K562 (cell line): ENCODE measurements at regions not wholly inside any gene's neighbourhood (a gene's known extent, or its start where the extent isn't known, plus 50 kb on each side); places are given as distances from the start of the nearest gene placed in this dataset.

ENCODE experiments used
- ARHGAP35 ChIP-seq: fragments of 450-650 bp; IDR thresholded peaks from 2 replicates; pipeline ENCODE4 v1.6.1; 2018; ENCODE audit not compliant: partially characterized antibody
- TF ChIP-seq, protein P1 (sequence below): fragments of 450-650 bp; IDR thresholded peaks from 2 replicates; pipeline ENCODE4 v1.6.1; 2016; ENCODE audit warnings: mild to moderate bottlenecking, moderate library complexity
- TF ChIP-seq, protein P2 (sequence below): fragments of 200-800 bp; sonication (Bioruptor generic); IDR thresholded peaks from 2 replicates; pipeline ENCODE4 v1.6.1; 2017; ENCODE audit warnings: missing genetic modification characterization, missing compliant biosample characterization

DNA sequence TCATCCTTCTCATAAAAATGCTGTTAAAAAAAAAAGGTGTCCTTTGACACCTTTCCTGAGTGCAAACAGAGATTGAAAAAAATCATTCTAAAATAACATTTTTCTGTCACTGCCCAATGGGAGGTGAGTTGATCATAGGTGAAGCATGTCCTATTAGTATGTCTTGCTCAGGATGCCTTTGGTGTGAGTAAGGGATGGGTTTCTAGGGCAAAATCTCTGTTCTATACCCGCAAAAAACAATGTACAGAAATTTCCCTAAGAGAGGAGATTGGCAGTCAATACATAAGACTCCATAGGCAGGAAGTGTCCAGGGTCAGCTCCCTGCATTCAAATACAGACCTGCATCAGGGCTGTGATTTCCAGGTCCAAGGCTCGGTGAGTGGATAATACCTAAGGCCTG is 195.2 kb downstream of the DAD1 start (continued):
- TF ChIP-seq, protein P1, sequence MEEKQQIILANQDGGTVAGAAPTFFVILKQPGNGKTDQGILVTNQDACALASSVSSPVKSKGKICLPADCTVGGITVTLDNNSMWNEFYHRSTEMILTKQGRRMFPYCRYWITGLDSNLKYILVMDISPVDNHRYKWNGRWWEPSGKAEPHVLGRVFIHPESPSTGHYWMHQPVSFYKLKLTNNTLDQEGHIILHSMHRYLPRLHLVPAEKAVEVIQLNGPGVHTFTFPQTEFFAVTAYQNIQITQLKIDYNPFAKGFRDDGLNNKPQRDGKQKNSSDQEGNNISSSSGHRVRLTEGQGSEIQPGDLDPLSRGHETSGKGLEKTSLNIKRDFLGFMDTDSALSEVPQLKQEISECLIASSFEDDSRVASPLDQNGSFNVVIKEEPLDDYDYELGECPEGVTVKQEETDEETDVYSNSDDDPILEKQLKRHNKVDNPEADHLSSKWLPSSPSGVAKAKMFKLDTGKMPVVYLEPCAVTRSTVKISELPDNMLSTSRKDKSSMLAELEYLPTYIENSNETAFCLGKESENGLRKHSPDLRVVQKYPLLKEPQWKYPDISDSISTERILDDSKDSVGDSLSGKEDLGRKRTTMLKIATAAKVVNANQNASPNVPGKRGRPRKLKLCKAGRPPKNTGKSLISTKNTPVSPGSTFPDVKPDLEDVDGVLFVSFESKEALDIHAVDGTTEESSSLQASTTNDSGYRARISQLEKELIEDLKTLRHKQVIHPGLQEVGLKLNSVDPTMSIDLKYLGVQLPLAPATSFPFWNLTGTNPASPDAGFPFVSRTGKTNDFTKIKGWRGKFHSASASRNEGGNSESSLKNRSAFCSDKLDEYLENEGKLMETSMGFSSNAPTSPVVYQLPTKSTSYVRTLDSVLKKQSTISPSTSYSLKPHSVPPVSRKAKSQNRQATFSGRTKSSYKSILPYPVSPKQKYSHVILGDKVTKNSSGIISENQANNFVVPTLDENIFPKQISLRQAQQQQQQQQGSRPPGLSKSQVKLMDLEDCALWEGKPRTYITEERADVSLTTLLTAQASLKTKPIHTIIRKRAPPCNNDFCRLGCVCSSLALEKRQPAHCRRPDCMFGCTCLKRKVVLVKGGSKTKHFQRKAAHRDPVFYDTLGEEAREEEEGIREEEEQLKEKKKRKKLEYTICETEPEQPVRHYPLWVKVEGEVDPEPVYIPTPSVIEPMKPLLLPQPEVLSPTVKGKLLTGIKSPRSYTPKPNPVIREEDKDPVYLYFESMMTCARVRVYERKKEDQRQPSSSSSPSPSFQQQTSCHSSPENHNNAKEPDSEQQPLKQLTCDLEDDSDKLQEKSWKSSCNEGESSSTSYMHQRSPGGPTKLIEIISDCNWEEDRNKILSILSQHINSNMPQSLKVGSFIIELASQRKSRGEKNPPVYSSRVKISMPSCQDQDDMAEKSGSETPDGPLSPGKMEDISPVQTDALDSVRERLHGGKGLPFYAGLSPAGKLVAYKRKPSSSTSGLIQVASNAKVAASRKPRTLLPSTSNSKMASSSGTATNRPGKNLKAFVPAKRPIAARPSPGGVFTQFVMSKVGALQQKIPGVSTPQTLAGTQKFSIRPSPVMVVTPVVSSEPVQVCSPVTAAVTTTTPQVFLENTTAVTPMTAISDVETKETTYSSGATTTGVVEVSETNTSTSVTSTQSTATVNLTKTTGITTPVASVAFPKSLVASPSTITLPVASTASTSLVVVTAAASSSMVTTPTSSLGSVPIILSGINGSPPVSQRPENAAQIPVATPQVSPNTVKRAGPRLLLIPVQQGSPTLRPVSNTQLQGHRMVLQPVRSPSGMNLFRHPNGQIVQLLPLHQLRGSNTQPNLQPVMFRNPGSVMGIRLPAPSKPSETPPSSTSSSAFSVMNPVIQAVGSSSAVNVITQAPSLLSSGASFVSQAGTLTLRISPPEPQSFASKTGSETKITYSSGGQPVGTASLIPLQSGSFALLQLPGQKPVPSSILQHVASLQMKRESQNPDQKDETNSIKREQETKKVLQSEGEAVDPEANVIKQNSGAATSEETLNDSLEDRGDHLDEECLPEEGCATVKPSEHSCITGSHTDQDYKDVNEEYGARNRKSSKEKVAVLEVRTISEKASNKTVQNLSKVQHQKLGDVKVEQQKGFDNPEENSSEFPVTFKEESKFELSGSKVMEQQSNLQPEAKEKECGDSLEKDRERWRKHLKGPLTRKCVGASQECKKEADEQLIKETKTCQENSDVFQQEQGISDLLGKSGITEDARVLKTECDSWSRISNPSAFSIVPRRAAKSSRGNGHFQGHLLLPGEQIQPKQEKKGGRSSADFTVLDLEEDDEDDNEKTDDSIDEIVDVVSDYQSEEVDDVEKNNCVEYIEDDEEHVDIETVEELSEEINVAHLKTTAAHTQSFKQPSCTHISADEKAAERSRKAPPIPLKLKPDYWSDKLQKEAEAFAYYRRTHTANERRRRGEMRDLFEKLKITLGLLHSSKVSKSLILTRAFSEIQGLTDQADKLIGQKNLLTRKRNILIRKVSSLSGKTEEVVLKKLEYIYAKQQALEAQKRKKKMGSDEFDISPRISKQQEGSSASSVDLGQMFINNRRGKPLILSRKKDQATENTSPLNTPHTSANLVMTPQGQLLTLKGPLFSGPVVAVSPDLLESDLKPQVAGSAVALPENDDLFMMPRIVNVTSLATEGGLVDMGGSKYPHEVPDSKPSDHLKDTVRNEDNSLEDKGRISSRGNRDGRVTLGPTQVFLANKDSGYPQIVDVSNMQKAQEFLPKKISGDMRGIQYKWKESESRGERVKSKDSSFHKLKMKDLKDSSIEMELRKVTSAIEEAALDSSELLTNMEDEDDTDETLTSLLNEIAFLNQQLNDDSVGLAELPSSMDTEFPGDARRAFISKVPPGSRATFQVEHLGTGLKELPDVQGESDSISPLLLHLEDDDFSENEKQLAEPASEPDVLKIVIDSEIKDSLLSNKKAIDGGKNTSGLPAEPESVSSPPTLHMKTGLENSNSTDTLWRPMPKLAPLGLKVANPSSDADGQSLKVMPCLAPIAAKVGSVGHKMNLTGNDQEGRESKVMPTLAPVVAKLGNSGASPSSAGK, result no peak
- no peak for TF ChIP-seq ARHGAP35
- TF ChIP-seq, protein P2, sequence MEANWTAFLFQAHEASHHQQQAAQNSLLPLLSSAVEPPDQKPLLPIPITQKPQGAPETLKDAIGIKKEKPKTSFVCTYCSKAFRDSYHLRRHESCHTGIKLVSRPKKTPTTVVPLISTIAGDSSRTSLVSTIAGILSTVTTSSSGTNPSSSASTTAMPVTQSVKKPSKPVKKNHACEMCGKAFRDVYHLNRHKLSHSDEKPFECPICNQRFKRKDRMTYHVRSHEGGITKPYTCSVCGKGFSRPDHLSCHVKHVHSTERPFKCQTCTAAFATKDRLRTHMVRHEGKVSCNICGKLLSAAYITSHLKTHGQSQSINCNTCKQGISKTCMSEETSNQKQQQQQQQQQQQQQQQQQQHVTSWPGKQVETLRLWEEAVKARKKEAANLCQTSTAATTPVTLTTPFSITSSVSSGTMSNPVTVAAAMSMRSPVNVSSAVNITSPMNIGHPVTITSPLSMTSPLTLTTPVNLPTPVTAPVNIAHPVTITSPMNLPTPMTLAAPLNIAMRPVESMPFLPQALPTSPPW, result no peak
